Fibroblast of pulmonary artery (primary cell): ENCODE measurements at regions not wholly inside any gene's neighbourhood (a gene's known extent, or its start where the extent isn't known, plus 50 kb on each side); places are given as distances from the start of the nearest gene placed in this dataset.
"Not testable (repeated sequence)": the region's sequence is repeated elsewhere in the genome, so short reads cannot be mapped to it uniquely, and the experiment has no call there.

Experiments
- DNase-seq: peaks from one replicate; pipeline ENCODE4 v3.0.0-alpha.2; 2010; ENCODE audit warnings: low read depth
- H3K4me3 ChIP-seq: replicated peaks from 2 replicates; pipeline ENCODE4 v1.5.1; 2011; ENCODE audit warnings: low read depth, mild to moderate bottlenecking, control low read depth, low read length, moderate library complexity
- CTCF ChIP-seq: IDR thresholded peaks from 2 replicates; pipeline ENCODE4 v1.5.1; 2011; ENCODE audit warnings: mild to moderate bottlenecking, control low read depth, low read length, inconsistent platforms; ENCODE audit errors: missing control alignments

GRCh38 chr6:86723729-86724128 lies 213.6 kb upstream of the HTR1E start:
- H3K4me3 ChIP-seq, result no peak overlapping the region
- no peak for DNase-seq
- TF ChIP-seq CTCF, result no peak

GRCh38 chr6:86723151-86723550 lies 214.2 kb upstream of the HTR1E start:
- TF ChIP-seq CTCF, result no peak
- no peak for DNase-seq
- no peak overlapping the region for H3K4me3 ChIP-seq

GRCh38 chr6:86722131-86722530 lies 215.2 kb upstream of the HTR1E start:
- no peak for TF ChIP-seq CTCF

GRCh38 chr6:86715676-86716075 lies 221.7 kb upstream of the HTR1E start:
- H3K4me3 ChIP-seq, result no peak overlapping the region
- TF ChIP-seq CTCF, result no peak
- DNase-seq, result no peak

More at GRCh38 chr6:86722131-86722530, 215.2 kb upstream of the HTR1E start:
- H3K4me3 ChIP-seq, result no peak overlapping the region
- DNase-seq, result no peak

GRCh38 chr6:86712039-86712438 lies 225.3 kb upstream of the HTR1E start:
- no peak for TF ChIP-seq CTCF
- no peak overlapping the region for H3K4me3 ChIP-seq
- no peak for DNase-seq

- no peak overlapping the region for H3K4me3 ChIP-seq
- DNase-seq, result no peak
- no peak for TF ChIP-seq CTCF
These were observed 229.7 kb upstream of the HTR1E start for GRCh38 chr6:86707545-86708120.

- no peak for TF ChIP-seq CTCF
- DNase-seq, result no peak
- H3K4me3 ChIP-seq, result no peak overlapping the region
These were observed 230.9 kb upstream of the HTR1E start for GRCh38 chr6:86706449-86706848.

- not testable (repeated sequence) for DNase-seq, H3K4me3 ChIP-seq
These were observed 236.1 kb upstream of the HTR1E start for GRCh38 chr6:86701228-86701627.
